Endothelial cell of umbilical vein (primary cell): ENCODE measurements at regions not wholly inside any gene's neighbourhood (a gene's known extent, or its start where the extent isn't known, plus 50 kb on each side); places are given as distances from the start of the nearest gene placed in this dataset.

ENCODE experiments used
- BruUV-seq: library from RNA; stranded (reverse); fragments of 400-500 nt; replicated peaks from 2 replicates; lab custom pipeline; 2021; lab: Mats Ljungman, UMichigan
- CTCF ChIA-PET: fragments of 300-600, 350-600 bp; sonication (Branson Sonifier 250); formaldehyde crosslinking; loops from one replicate; lab custom pipeline; 2021; ENCODE audit warnings: antibody characterized with exemption, inconsistent platforms; lab: Charles Lee
- POLR2A ChIA-PET: fragments of 300-600, 350-600 bp; sonication (Branson Sonifier 250); formaldehyde crosslinking; loops from one replicate; lab custom pipeline; 2021; ENCODE audit warnings: antibody characterized with exemption, inconsistent platforms; lab: Charles Lee
- DNase-seq: peaks from one replicate; pipeline ENCODE4 v3.0.0-alpha.2; 2011; ENCODE audit warnings: low read depth, low spot score
- FAIRE-seq: peaks from 2 replicates; lab custom pipeline; 2011; peaks lifted over from hg19 to GRCh38; lab: Jason Lieb, UNC
- H2AFZ ChIP-seq: 2 replicates; pipeline ENCODE4 v1.6.0; 2012; ENCODE audit warnings: low read depth, low read length, control low read depth, inconsistent platforms
- H3K27ac ChIP-seq: 2 replicates; pipeline ENCODE4 v1.5.1; 2011; ENCODE audit warnings: low read depth, mild to moderate bottlenecking, control low read depth, low read length, moderate library complexity; ENCODE audit not compliant: insufficient read depth
- H3K27me3 ChIP-seq, 2 experiments: 2 replicates each; pipeline versions ENCODE4 v1.6.0 to v1.6.1; 2011; ENCODE audit warnings: low read length in 2 of 2, mixed read lengths in 1 of 2; ENCODE audit not compliant: control insufficient read depth in 2 of 2, insufficient read depth in 2 of 2
- H3K36me3 ChIP-seq, 2 experiments: 2 replicates in 1 of 2; 3 replicates in 1 of 2; pipeline ENCODE4 v1.5.1; 2011; ENCODE audit warnings: low read length in 2 of 2, mild to moderate bottlenecking in 1 of 2, moderate library complexity in 1 of 2; ENCODE audit not compliant: control insufficient read depth in 2 of 2, insufficient read depth in 2 of 2; ENCODE audit errors: extremely low read depth in 1 of 2
- H3K4me1 ChIP-seq: 3 replicates; pipeline ENCODE4 v1.5.1; 2011; ENCODE audit warnings: mild to moderate bottlenecking, low read length; ENCODE audit not compliant: control insufficient read depth, insufficient read depth; ENCODE audit errors: extremely low read depth
- H3K4me2 ChIP-seq: 2 replicates; pipeline ENCODE4 v1.6.1; 2011; ENCODE audit warnings: low read length, control low read depth, mixed read lengths; ENCODE audit not compliant: insufficient read depth
- H3K4me3 ChIP-seq, 3 experiments: fragments of 200-600 bp in 1 of 3; sonication (generic), shearing (Covaris generic) in 1 of 3; replicated peaks in 1 of 3; 2 replicates each; pipeline ENCODE4 v1.5.1; 2011 to 2016; ENCODE audit warnings: control low read depth in 3 of 3, low read length in 3 of 3, mild to moderate bottlenecking in 2 of 3, inconsistent platforms in 1 of 3, low read depth in 1 of 3, moderate library complexity in 1 of 3; ENCODE audit not compliant: insufficient read depth in 1 of 3
- H3K79me2 ChIP-seq: 2 replicates; pipeline ENCODE4 v1.6.0; 2012; ENCODE audit warnings: low read length, inconsistent platforms; ENCODE audit not compliant: control insufficient read depth, insufficient read depth
- H3K9ac ChIP-seq: replicated peaks from 2 replicates; pipeline ENCODE3; 2011; ENCODE audit warnings: low read length, control low read depth; ENCODE audit not compliant: insufficient read depth; ENCODE audit errors: extremely low read depth
- H3K9me1 ChIP-seq: replicated peaks from 3 replicates; pipeline ENCODE4 v1.6.0; 2011; ENCODE audit warnings: mild to moderate bottlenecking, low read length; ENCODE audit not compliant: control insufficient read depth, insufficient read depth; ENCODE audit errors: extremely low read depth
- H3K9me3 ChIP-seq: replicated peaks from 2 replicates; pipeline ENCODE4 v1.5.1; 2012; ENCODE audit warnings: low read length, inconsistent platforms; ENCODE audit not compliant: control insufficient read depth, insufficient read depth
- H4K20me1 ChIP-seq: replicated peaks from 2 replicates; pipeline ENCODE3; 2011; ENCODE audit warnings: mild to moderate bottlenecking, low read length; ENCODE audit not compliant: control insufficient read depth, insufficient read depth; ENCODE audit errors: extremely low read depth
- EZH2 ChIP-seq: IDR thresholded peaks from 2 replicates; pipeline ENCODE4 v1.6.1; 2012; ENCODE audit warnings: borderline replicate concordance, low read depth, mild to moderate bottlenecking, moderate library complexity, low read length, inconsistent platforms; ENCODE audit not compliant: severe bottlenecking
- FOS ChIP-seq: IDR thresholded peaks from 2 replicates; pipeline ENCODE4 v1.6.1; 2011; ENCODE audit warnings: mild to moderate bottlenecking, low read length, moderate library complexity, borderline replicate concordance; ENCODE audit not compliant: insufficient read depth
- GATA2 ChIP-seq: IDR thresholded peaks from 2 replicates; pipeline ENCODE4 v1.7.0; 2011; ENCODE audit warnings: low read depth, mild to moderate bottlenecking, moderate library complexity, mixed read lengths, low read length; ENCODE audit not compliant: insufficient read length, insufficient read depth
- JUN ChIP-seq: IDR thresholded peaks from 2 replicates; pipeline ENCODE4 v1.6.1; 2011; ENCODE audit warnings: borderline replicate concordance, low read depth; ENCODE audit not compliant: insufficient read length, insufficient read depth
- MYC ChIP-seq: IDR thresholded peaks from one replicate; pipeline ENCODE4 v1.6.1; 2011; ENCODE audit warnings: mild to moderate bottlenecking, low read depth, low read length
- POLR2A ChIP-seq: IDR thresholded peaks from 2 replicates; pipeline ENCODE4 v1.6.1; 2012; ENCODE audit warnings: low read depth, mild to moderate bottlenecking, control low read depth, low read length
- POLR2AphosphoS5 ChIP-seq: IDR thresholded peaks from 2 replicates; pipeline ENCODE4 v1.6.1; 2012; ENCODE audit warnings: low read depth, mild to moderate bottlenecking, control low read depth, low read length, moderate library complexity; ENCODE audit not compliant: insufficient read depth
- dilution Hi-C: fragments of 300-500 bp; cut with MboI; formaldehyde crosslinking; loops from one replicate; pipeline ENCODE4 v1.15.0; 2019; ENCODE audit warnings: low sequenced_read_pairs; ENCODE audit not compliant: extremely low pct_ligation_motif_present
- intact Hi-C: fragments of 100-400 bp; cut with micrococcal nuclease; formaldehyde crosslinking; loops from one replicate; pipeline ENCODE4 v1.10.0; 2022
- TF ChIP-seq, protein P1 (sequence below), 2 donors: IDR thresholded peaks; 1 replicate in 1 of 2; 2 replicates in 1 of 2; pipeline ENCODE4 v1.5.1; 2011; ENCODE audit warnings: low read length in 2 of 2, mild to moderate bottlenecking in 2 of 2, moderate library complexity in 2 of 2, control low read depth in 1 of 2, inconsistent platforms in 1 of 2, low read depth in 1 of 2; ENCODE audit not compliant: insufficient read depth in 1 of 2; ENCODE audit errors: extremely low read depth in 1 of 2
- TF ChIP-seq, protein P2 (sequence below): IDR thresholded peaks from 2 replicates; pipeline ENCODE4 v1.6.1; 2011; ENCODE audit not compliant: insufficient read depth, insufficient read length

DNA sequence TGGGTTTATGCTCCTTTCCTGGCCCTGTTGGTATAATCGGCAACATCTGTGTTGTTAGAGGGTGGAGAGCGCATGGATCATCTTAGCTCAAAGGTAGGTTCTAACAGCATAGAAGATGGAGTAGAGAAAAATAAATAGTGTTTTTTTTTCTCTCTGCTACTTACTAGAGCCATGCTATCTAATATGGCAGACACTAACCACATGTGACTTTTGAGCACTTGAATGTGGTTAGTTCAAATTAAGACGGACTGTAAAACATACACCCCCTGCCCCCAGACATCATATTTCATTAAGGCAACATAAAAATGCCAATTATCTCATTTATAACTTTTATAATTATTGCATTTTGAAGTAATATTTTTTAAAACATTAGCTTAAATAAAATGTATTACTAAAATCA, 525.1 kb downstream of the KIF20B start:
- Histone ChIP-seq H3K9me3 (no peaks in the 10 kb centered on the region), H3K4me2 (no peak overlapping the region), H3K79me2 (no peaks in the 10 kb centered on the region), H3K4me3 (no peak overlapping the region), H3K4me1 (peaks cover 28% of the 10 kb centered on the region), H3K27ac (peak overlapping the region; percentile 66), H2AFZ (no peak overlapping the region), H3K36me3 (no peaks in the 10 kb centered on the region), H3K9ac (no peak overlapping the region), H3K27me3 (no peaks in the 10 kb centered on the region), H4K20me1 (no peaks in the 10 kb centered on the region), H3K9me1 (no peaks in the 10 kb centered on the region)
- no TSS peak for BruUV-seq
- TF ChIP-seq GATA2 (no peak), EZH2 (no peak), MYC (no peak), POLR2AphosphoS5 (no peak), JUN (no peak), POLR2A (no peak), FOS (no peak)
- TF ChIP-seq, protein P1, sequence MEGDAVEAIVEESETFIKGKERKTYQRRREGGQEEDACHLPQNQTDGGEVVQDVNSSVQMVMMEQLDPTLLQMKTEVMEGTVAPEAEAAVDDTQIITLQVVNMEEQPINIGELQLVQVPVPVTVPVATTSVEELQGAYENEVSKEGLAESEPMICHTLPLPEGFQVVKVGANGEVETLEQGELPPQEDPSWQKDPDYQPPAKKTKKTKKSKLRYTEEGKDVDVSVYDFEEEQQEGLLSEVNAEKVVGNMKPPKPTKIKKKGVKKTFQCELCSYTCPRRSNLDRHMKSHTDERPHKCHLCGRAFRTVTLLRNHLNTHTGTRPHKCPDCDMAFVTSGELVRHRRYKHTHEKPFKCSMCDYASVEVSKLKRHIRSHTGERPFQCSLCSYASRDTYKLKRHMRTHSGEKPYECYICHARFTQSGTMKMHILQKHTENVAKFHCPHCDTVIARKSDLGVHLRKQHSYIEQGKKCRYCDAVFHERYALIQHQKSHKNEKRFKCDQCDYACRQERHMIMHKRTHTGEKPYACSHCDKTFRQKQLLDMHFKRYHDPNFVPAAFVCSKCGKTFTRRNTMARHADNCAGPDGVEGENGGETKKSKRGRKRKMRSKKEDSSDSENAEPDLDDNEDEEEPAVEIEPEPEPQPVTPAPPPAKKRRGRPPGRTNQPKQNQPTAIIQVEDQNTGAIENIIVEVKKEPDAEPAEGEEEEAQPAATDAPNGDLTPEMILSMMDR (IDR thresholded peaks at IDR 0.05; ENCODE audit: extremely low read depth in 1 of 2, insufficient read depth in 1 of 2, low read depth in 1 of 2, low read length in 2 of 2) = no peak
- TF ChIP-seq, protein P2, sequence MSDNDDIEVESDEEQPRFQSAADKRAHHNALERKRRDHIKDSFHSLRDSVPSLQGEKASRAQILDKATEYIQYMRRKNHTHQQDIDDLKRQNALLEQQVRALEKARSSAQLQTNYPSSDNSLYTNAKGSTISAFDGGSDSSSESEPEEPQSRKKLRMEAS = no peak
- no peak for DNase-seq
- no peak for FAIRE-seq
- CTCF ChIA-PET = interaction anchor here (1.3 to 2.3 kb wide), 3 partner anchors 18 to 104 kb away, joined by 3 to 5 read pairs (median 4); no protein-coding TSS in a partner anchor
- POLR2A ChIA-PET = no interaction called here
- intact Hi-C loops = no loop called here
- dilution Hi-C loops = no loop called here
